WTC11 (cell line): ENCODE measurements at regions not wholly inside any gene's neighbourhood (a gene's known extent, or its start where the extent isn't known, plus 50 kb on each side); places are given as distances from the start of the nearest gene placed in this dataset.
A peak's percentile ranks its signal among the peaks of the same experiment; 100 is the strongest.

Source experiments
- ATAC-seq: fragments of 200-7000 bp; cut with Tn5 transposase; 2 replicates; pipeline ENCODE4 v1.10.0; 2021; ENCODE audit warnings: mild to moderate bottlenecking, moderate library complexity
- CTCF ChIA-PET: fragments of 300-600 bp; sonication (Branson Sonifier 250); formaldehyde crosslinking; loops from one replicate; lab custom pipeline; 2021; ENCODE audit warnings: antibody characterized with exemption; lab: Charles Lee
- POLR2A ChIA-PET: fragments of 350-600 bp; sonication (Branson Sonifier 250); formaldehyde crosslinking; loops from one replicate; lab custom pipeline; 2021; ENCODE audit warnings: antibody characterized with exemption; lab: Charles Lee
- DNase-seq: peaks from one replicate; pipeline ENCODE4 v3.0.0; 2021; ENCODE audit warnings: low spot score
- H3K27ac Mint-ChIP-seq: 2 replicates; pipeline ENCODE4 v1.8.0; 2021; ENCODE audit warnings: mixed read lengths
- H3K27me3 Mint-ChIP-seq: 2 replicates; pipeline ENCODE4 v1.8.0; 2021; ENCODE audit warnings: low read depth, mild to moderate bottlenecking, moderate library complexity, mixed read lengths
- H3K36me3 Mint-ChIP-seq: 2 replicates; pipeline ENCODE4 v1.8.0; 2021; ENCODE audit warnings: mixed read lengths
- H3K4me1 Mint-ChIP-seq: 2 replicates; pipeline ENCODE4 v1.8.0; 2022; ENCODE audit warnings: mixed read lengths
- H3K4me3 Mint-ChIP-seq: 2 replicates; pipeline ENCODE4 v1.8.0; 2021; ENCODE audit warnings: mild to moderate bottlenecking, moderate library complexity, mixed read lengths
- H3K9me3 Mint-ChIP-seq: 2 replicates; pipeline ENCODE4 v1.8.0; 2021; ENCODE audit warnings: mixed read lengths
- AFF4 ChIP-seq: sonication (generic); formaldehyde crosslinking; IDR thresholded peaks from 2 replicates; pipeline ENCODE4 v1.8.1; 2023; ENCODE audit warnings: mild to moderate bottlenecking, missing genetic modification reagents, borderline replicate concordance
- AR ChIP-seq: fragments of 250-450 bp; sonication (Bioruptor Pico); IDR thresholded peaks from 2 replicates; pipeline ENCODE4 v1.9.0; 2021; ENCODE audit warnings: mild to moderate bottlenecking
- CDX4 ChIP-seq: fragments of 250-450 bp; sonication (Bioruptor Pico); IDR thresholded peaks from 2 replicates; pipeline ENCODE4 v1.9.0; 2021; ENCODE audit warnings: moderate library complexity, mild to moderate bottlenecking, inconsistent platforms, borderline replicate concordance
- E2F4 ChIP-seq: sonication (generic); formaldehyde crosslinking; IDR thresholded peaks from 2 replicates; pipeline ENCODE4 v1.8.1; 2022; ENCODE audit warnings: low read depth, mild to moderate bottlenecking, moderate library complexity, missing genetic modification reagents, borderline replicate concordance
- FOXP1 ChIP-seq: sonication (generic); formaldehyde crosslinking; IDR thresholded peaks from 2 replicates; pipeline ENCODE4 v1.8.0; 2022; ENCODE audit warnings: missing genetic modification reagents, mild to moderate bottlenecking, moderate library complexity, borderline replicate concordance
- JUN ChIP-seq: sonication (generic); formaldehyde crosslinking; IDR thresholded peaks from 2 replicates; pipeline ENCODE4 v1.8.0; 2023; ENCODE audit warnings: mild to moderate bottlenecking, missing genetic modification reagents
- MAX ChIP-seq: sonication (generic); formaldehyde crosslinking; IDR thresholded peaks from 2 replicates; pipeline ENCODE4 v1.8.0; 2022; ENCODE audit warnings: mild to moderate bottlenecking, missing genetic modification reagents
- NR1H2 ChIP-seq: sonication (generic); formaldehyde crosslinking; IDR thresholded peaks from 2 replicates; pipeline ENCODE4 v1.9.0; 2021; ENCODE audit warnings: mild to moderate bottlenecking, moderate library complexity, missing genetic modification reagents
- PRRX2 ChIP-seq: fragments of 250-450 bp; sonication (Bioruptor Pico); IDR thresholded peaks from 2 replicates; pipeline ENCODE4 v1.8.0; 2021; ENCODE audit warnings: mild to moderate bottlenecking
- RORB ChIP-seq: fragments of 250-450 bp; sonication (Bioruptor Pico); IDR thresholded peaks from 2 replicates; pipeline ENCODE4 v1.9.0; 2021; ENCODE audit warnings: mild to moderate bottlenecking
- SMAD4 ChIP-seq: sonication (generic); formaldehyde crosslinking; IDR thresholded peaks from 2 replicates; pipeline ENCODE4 v1.8.0; 2022; ENCODE audit warnings: mild to moderate bottlenecking, missing genetic modification reagents
- TEAD4 ChIP-seq: sonication (generic); formaldehyde crosslinking; IDR thresholded peaks from 2 replicates; pipeline ENCODE4 v1.8.0; 2022; ENCODE audit warnings: mild to moderate bottlenecking, missing genetic modification reagents
- ZNF396 ChIP-seq: fragments of 250-450 bp; sonication (Bioruptor Pico); IDR thresholded peaks from 2 replicates; pipeline ENCODE4 v1.8.0; 2021; ENCODE audit warnings: mild to moderate bottlenecking, moderate library complexity, borderline replicate concordance
- ZNF512 ChIP-seq: sonication (generic); formaldehyde crosslinking; IDR thresholded peaks from 2 replicates; pipeline ENCODE4 v1.8.1; 2022; ENCODE audit warnings: missing genetic modification reagents, borderline replicate concordance
- ZSCAN18 ChIP-seq: fragments of 250-450 bp; sonication (Bioruptor Pico); IDR thresholded peaks from 2 replicates; pipeline ENCODE4 v2.1.2; 2022; ENCODE audit warnings: mild to moderate bottlenecking, moderate library complexity
- TF ChIP-seq, protein P1 (sequence below): sonication (generic); formaldehyde crosslinking; IDR thresholded peaks from 2 replicates; pipeline ENCODE4 v1.8.1; 2022; ENCODE audit warnings: low read depth, missing genetic modification reagents, borderline replicate concordance
- TF ChIP-seq, protein P2 (sequence below): sonication (generic); formaldehyde crosslinking; conservative IDR thresholded peaks from 2 replicates; pipeline ENCODE4 v1.8.1; 2022; ENCODE audit warnings: mild to moderate bottlenecking, missing genetic modification reagents
- TF ChIP-seq, protein P3 (sequence below): fragments of 250-450 bp; sonication (Bioruptor Pico); conservative IDR thresholded peaks from 2 replicates; pipeline ENCODE4 v1.9.0; 2021; ENCODE audit warnings: mild to moderate bottlenecking

GRCh38 chr4:181938631-181939030, 304.6 kb upstream of the TENM3 start (continued):
- TF ChIP-seq, protein P1, sequence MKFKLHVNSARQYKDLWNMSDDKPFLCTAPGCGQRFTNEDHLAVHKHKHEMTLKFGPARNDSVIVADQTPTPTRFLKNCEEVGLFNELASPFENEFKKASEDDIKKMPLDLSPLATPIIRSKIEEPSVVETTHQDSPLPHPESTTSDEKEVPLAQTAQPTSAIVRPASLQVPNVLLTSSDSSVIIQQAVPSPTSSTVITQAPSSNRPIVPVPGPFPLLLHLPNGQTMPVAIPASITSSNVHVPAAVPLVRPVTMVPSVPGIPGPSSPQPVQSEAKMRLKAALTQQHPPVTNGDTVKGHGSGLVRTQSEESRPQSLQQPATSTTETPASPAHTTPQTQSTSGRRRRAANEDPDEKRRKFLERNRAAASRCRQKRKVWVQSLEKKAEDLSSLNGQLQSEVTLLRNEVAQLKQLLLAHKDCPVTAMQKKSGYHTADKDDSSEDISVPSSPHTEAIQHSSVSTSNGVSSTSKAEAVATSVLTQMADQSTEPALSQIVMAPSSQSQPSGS (CRISPR knock-in tag) = no peak
- TF ChIP-seq RORB = no peak
- TF ChIP-seq NR1H2 (CRISPR knock-in tag) = no peak
- TF ChIP-seq, protein P2, sequence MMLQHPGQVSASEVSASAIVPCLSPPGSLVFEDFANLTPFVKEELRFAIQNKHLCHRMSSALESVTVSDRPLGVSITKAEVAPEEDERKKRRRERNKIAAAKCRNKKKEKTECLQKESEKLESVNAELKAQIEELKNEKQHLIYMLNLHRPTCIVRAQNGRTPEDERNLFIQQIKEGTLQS (CRISPR knock-in tag) = no peak
- no peak for TF ChIP-seq AFF4 (CRISPR knock-in tag)
- TF ChIP-seq, protein P3, sequence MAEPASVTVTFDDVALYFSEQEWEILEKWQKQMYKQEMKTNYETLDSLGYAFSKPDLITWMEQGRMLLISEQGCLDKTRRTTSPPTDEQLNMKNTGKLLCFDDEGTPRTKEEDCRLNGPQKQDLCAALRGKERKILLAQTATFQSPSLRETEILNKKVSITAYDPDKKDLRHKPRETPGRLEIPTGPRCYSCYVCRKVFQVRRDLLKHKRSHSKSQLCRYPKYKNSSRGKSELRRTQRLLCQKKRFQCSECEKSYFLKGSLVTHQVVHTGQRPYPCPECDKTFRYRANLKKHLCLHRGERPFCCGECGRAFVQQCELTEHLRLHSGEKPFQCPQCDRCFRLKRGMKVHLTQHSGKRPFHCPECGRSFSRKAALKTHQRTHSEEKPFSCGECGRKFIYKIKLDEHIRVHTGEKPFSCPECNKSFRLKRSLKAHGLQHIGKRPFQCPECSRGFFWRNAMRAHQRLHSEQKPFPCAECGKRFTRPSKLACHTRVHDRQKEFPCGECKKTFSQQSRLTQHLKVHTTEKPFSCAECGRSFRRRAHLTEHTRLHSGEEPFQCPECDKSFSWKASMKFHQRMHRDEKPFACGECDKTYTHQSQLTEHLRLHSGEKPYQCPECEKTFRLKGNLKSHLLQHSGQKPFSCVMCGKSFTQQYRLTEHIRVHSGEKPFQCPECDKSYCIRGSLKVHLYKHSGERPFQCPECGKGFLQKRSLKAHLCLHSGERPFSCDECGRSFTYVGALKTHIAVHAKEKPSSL (CRISPR knock-in tag) = no peak
- TF ChIP-seq ZNF396 (CRISPR knock-in tag) = no peak

GRCh38 chr4:181939199-181939945, 303.8 kb upstream of the TENM3 start:
- Mint-ChIP-seq H3K9me3 (no peaks in the 10 kb centered on the region), H3K27ac (peak overlapping the region; percentile 91), H3K4me1 (peaks cover 27% of the 10 kb centered on the region), H3K27me3 (no peaks in the 10 kb centered on the region), H3K4me3 (no peak overlapping the region), H3K36me3 (no peaks in the 10 kb centered on the region)
- DNase-seq (no peak), ATAC-seq (peak; percentile 85)
- ChIA-PET POLR2A (no interaction called here), CTCF (interaction anchor here (0.5 to 1.3 kb wide), 5 partner anchors 150 to 986 kb away, joined by 3 to 8 read pairs (median 4); no protein-coding TSS in a partner anchor)
- TF ChIP-seq FOXP1 (CRISPR knock-in tag) (no peak), CDX4 (CRISPR knock-in tag) (no peak), AR (CRISPR knock-in tag) (no peak), MAX (CRISPR knock-in tag) (no peak), TEAD4 (CRISPR knock-in tag) (no peak), E2F4 (CRISPR knock-in tag) (no peak), JUN (CRISPR knock-in tag) (no peak), ZNF512 (no peak), ZSCAN18 (CRISPR knock-in tag) (no peak), SMAD4 (CRISPR knock-in tag) (no peak), PRRX2 (CRISPR knock-in tag) (no peak)
